Peyer's patch (tissue), 4 donors: ENCODE measurements at regions not wholly inside any gene's neighbourhood (a gene's known extent, or its start where the extent isn't known, plus 50 kb on each side); places are given as distances from the start of the nearest gene placed in this dataset.

Experiments
- DNase-seq, 3 donors: peaks; one replicate each; pipeline ENCODE4 v3.0.0-alpha.2; 2017 to 2019
- H3K27ac ChIP-seq, 4 donors: fragments of 200-600 bp; sonication (generic); one replicate each; pipeline ENCODE4 v1.5.1; 2016 to 2019
- H3K27me3 ChIP-seq, 2 donors: fragments of 200-600 bp; sonication (generic); one replicate each; pipeline ENCODE4 v1.5.1; 2019
- H3K36me3 ChIP-seq, 3 donors: fragments of 200-600 bp; sonication (generic); one replicate each; pipeline ENCODE4 v1.5.1; 2016 to 2019
- H3K4me1 ChIP-seq, 4 donors: fragments of 200-600 bp; sonication (generic); one replicate each; pipeline ENCODE4 v1.5.1; 2016 to 2019
- H3K4me3 ChIP-seq, 4 donors: fragments of 200-600 bp; sonication (generic); 1 replicate in 3 of 4; 2 replicates in 1 of 4; pipeline ENCODE4 v1.5.1; 2016 to 2019; ENCODE audit warnings: mild to moderate bottlenecking in 1 of 4
- H3K9me3 ChIP-seq, 4 donors: fragments of 200-600 bp; sonication (generic); one replicate each; pipeline ENCODE4 v1.5.1; 2016 to 2019; ENCODE audit warnings: mild to moderate bottlenecking in 1 of 4
- CTCF ChIP-seq, 6 experiments: fragments of 450-650 bp in 4 of 6; fragments of 200-600 bp in 2 of 6; sonication (generic) in 1 of 6; IDR thresholded peaks; one replicate each; pipeline ENCODE4 v1.5.1; 2017 to 2019; ENCODE audit warnings: antibody characterized with exemption in 6 of 6, mild to moderate bottlenecking in 3 of 6, moderate library complexity in 1 of 6
- POLR2A ChIP-seq, 2 donors: fragments of 450-650 bp; IDR thresholded peaks; one replicate each; pipeline ENCODE4 v1.5.1; 2017; ENCODE audit warnings: antibody characterized with exemption in 2 of 2, mild to moderate bottlenecking in 2 of 2, moderate library complexity in 2 of 2

GRCh38 chr2:185633621-185634020 is 105.0 kb upstream of the FSIP2 start:
- Histone ChIP-seq H3K9me3 (no peaks in the 10 kb centered on the region), H3K4me3 (no peak overlapping the region), H3K4me1 (no peaks in the 10 kb centered on the region), H3K27me3 (no peaks in the 10 kb centered on the region), H3K27ac (no peak overlapping the region), H3K36me3 (no peaks in the 10 kb centered on the region)
- TF ChIP-seq CTCF (IDR thresholded peaks at IDR 0.05) (no peak), POLR2A (IDR thresholded peaks at IDR 0.05) (no peak)
- DNase-seq, result no peak

- TF ChIP-seq POLR2A (IDR thresholded peaks at IDR 0.05) (no peak), CTCF (IDR thresholded peaks at IDR 0.05) (no peak)
- DNase-seq, result no peak
- H3K4me1 ChIP-seq, result no peaks in the 10 kb centered on the region
Observed at GRCh38 chr2:185638771-185639170, 99.8 kb upstream of the FSIP2 start.

GRCh38 chr2:185640588-185640987 is 98.0 kb upstream of the FSIP2 start:
- H3K36me3 ChIP-seq, result no peaks in the 10 kb centered on the region
- DNase-seq, result no peak
- no peaks in the 10 kb centered on the region for H3K4me1 ChIP-seq
- H3K4me3 ChIP-seq, result no peak overlapping the region
- no peaks in the 10 kb centered on the region for H3K9me3 ChIP-seq
- no peak overlapping the region for H3K27ac ChIP-seq
- H3K27me3 ChIP-seq, result no peaks in the 10 kb centered on the region
- TF ChIP-seq POLR2A (IDR thresholded peaks at IDR 0.05) (no peak), CTCF (IDR thresholded peaks at IDR 0.05) (no peak)

More at GRCh38 chr2:185638771-185639170, 99.8 kb upstream of the FSIP2 start:
- H3K27ac ChIP-seq, result no peak overlapping the region
- no peaks in the 10 kb centered on the region for H3K27me3 ChIP-seq
- no peak overlapping the region for H3K4me3 ChIP-seq
- H3K9me3 ChIP-seq, result no peaks in the 10 kb centered on the region
- H3K36me3 ChIP-seq, result no peaks in the 10 kb centered on the region

- DNase-seq, result no peak
- Histone ChIP-seq H3K4me1 (no peaks in the 10 kb centered on the region), H3K4me3 (no peak overlapping the region), H3K27me3 (no peaks in the 10 kb centered on the region), H3K27ac (no peak overlapping the region), H3K36me3 (no peaks in the 10 kb centered on the region), H3K9me3 (no peaks in the 10 kb centered on the region)
- TF ChIP-seq CTCF (IDR thresholded peaks at IDR 0.05) (no peak), POLR2A (IDR thresholded peaks at IDR 0.05) (no peak)
Observed at GRCh38 chr2:185643434-185643833, 95.2 kb upstream of the FSIP2 start.

GRCh38 chr2:185644828-185645227 is 93.8 kb upstream of the FSIP2 start:
- Histone ChIP-seq H3K4me1 (no peaks in the 10 kb centered on the region), H3K9me3 (no peaks in the 10 kb centered on the region), H3K27me3 (no peaks in the 10 kb centered on the region), H3K4me3 (no peak overlapping the region), H3K36me3 (no peaks in the 10 kb centered on the region), H3K27ac (no peak overlapping the region)
- TF ChIP-seq CTCF (IDR thresholded peaks at IDR 0.05) (no peak), POLR2A (IDR thresholded peaks at IDR 0.05) (no peak)
- DNase-seq, result no peak

- no peaks in the 10 kb centered on the region for H3K27me3 ChIP-seq
- no peaks in the 10 kb centered on the region for H3K36me3 ChIP-seq
- no peak overlapping the region for H3K27ac ChIP-seq
- H3K4me1 ChIP-seq, result no peaks in the 10 kb centered on the region
- no peak overlapping the region for H3K4me3 ChIP-seq
- TF ChIP-seq CTCF (IDR thresholded peaks at IDR 0.05), result no peak
- no peak for TF ChIP-seq POLR2A (IDR thresholded peaks at IDR 0.05)
- DNase-seq, result no peak
- H3K9me3 ChIP-seq, result no peaks in the 10 kb centered on the region
Observed at GRCh38 chr2:185645529-185645928, 93.1 kb upstream of the FSIP2 start.
